GM21723 (cell line): ENCODE measurements at regions not wholly inside any gene's neighbourhood (a gene's known extent, or its start where the extent isn't known, plus 50 kb on each side); places are given as distances from the start of the nearest gene placed in this dataset.

Experiments
- ATAC-seq: cut with Tn5 transposase; IDR thresholded peaks from one replicate; pipeline ENCODE4 v1.9.1; 2021; ENCODE audit warnings: mild to moderate bottlenecking, moderate library complexity; ENCODE audit not compliant: unreplicated experiment

DNA sequence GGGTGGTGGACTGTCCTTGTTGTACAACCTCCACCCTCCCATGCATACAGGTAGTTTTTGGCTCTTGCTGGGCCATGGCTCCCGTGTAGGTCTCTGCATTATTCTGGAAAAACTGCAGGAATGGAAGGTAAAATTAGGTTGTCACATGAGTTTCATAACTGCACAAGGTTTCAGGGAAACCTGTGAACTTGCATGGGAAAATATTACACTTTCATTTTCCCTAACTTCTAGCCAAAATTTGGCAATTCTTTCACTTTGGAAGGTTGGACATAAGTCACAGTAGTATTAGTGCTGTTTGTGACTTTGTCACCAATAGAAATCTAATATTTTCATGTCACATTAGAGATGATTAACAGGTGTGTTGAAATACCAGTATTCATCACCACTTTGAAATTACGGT is 118.1 kb upstream of the MGAT5 start:
- ATAC-seq: no peak

DNA sequence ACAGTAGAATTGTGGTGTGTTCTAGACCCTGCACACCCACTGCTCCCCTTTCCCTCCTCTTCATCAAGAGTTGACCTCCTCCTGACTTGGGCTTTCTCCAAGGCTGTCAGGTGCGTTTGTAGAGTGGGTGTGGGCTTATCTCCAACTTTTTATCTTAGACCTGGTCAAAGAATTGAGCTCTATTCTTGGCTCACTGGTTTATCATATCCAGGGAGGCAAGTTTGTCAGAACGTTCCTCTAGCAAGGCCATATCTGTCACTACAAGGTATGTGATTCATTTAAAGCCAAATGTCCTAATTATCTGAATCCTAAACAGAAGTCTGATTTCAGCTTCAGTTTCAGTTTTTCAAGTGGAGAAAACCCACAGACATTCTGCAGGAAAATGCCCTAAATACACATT is 117.1 kb upstream of the MGAT5 start:
- ATAC-seq: no peak

DNA sequence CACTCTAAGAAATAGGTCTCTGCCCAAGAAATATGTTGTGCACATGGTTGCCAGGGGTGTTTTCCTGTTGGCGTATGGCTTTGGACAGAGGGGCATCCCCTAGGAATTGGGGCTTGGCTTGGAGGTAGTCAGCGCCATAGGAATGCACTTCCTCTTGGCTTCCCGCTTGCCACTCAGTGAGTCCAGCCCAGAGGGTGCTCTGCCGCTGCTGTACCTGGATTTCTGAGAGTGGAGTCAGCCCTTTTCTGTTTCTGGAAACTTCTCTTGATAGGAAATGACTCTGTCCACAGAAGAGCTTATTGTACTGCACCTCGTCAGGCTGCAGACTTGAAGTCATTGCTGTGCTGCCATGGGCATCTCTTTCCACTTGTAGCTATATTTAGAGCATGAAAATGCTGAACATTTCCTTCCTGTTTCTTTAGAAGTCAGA is 116.7 kb upstream of the MGAT5 start:
- no peak for ATAC-seq

DNA sequence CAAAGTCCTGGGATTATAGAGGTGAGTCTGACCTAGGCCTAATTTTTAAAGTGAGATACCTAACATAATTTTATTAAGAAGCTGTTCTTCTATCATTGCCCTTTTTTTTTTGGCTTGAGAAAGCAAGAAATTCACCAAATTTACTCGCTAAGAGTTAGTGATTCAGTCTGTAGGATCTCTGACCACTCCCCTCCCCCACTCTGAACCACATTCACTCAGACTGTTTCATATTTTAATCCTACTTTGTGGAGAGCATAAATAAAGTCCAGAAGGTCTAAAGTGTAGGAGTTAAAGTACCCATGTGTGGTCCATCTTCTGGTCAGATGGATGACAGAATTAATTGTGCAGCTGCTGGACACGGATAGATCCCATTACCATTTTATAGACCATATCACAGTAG is 115.8 kb upstream of the MGAT5 start:
- no peak for ATAC-seq

DNA sequence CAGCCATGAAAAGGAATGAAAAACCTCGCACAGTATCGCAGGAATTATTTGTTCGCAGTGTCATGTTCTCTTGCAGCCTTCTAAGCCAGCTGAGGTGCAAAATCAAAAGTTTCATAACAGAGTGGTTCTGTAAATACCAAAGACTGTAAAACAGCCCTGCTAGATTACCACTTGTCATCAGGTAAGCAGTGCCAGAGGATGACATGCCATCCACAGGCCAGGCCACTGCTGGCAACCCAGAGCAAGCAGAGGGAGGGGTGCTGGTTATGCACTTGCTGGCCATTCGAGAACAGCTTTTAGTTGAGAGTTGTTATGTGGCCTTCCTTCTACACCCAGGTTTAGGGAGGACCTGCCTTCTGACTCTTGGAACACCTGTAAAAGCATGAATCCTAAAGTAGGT is 114.3 kb upstream of the MGAT5 start:
- ATAC-seq: no peak

DNA sequence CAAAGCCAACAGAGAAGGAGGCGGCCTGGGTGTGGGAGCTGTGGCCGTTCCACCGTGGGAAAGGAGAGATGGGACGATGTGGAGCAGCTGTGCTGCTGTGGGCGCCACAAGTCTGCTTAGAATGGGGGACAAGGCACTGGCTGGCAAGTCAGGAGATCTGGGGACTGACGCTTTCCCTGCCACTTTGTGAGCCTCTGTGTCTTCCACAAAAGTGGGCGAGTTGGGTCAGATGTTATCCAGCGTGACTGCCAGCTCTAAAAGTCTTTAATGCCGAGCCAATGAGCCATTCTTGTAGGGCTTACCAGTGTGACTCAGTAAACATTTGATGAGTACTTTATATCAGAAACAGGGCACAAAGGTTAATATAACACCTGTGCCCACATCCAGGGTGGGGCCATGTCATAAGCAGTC is 113.6 kb upstream of the MGAT5 start:
- no peak for ATAC-seq

DNA sequence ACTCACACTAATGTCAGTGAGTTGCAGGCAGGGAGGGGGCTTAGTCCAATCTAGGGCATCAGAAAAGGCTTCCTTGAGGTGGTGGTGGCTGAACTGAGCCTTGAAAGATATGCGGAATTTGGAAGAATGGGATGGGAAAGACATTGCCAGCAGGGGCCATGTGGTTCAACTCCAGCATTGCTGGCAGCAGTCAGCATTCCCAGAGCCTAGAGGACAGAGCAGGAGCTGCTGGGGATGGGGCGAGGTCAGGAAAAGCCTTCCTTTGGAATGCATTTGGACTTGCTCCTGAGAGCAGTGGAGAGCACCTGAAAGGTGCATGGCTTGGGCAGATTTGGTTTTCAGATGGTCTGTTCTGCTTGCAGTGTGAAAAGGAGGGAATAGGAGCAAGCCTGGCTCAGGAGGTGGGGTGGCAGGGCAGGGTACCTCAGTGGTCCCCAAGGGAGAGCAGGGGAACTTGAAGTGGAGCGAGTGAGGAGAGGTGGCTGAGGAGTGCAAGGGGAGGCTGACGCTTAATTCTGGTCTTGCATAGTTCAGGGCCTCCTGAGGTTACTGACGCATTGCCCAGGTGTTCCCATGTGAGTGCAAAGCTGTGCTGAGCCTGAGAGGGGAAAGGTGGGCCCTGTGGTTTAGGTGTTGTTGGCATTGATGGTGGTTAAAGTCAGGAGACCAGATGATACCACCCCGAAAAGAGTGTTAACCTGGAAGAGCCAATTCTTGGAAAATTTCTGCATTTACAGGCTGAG is 112.1 kb upstream of the MGAT5 start:
- no peak for ATAC-seq

DNA sequence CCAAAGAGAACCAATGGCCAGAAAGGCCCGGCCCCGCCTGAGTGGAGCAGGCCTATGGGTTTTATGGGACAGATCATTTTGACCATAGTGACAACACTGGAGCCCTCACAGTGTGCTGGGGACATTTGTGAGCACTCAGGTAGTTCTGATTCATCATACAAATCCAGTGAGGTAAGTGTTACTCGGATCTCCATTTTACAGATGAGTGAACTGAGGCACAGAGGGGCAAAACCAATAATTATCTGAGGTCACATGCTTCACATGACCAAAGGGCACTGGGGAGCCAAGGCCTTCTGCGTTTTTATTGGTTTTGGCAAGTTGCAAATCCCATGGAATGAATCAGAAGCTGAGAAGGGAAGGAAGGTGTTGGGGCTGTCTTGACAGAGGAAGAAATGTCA is 111.5 kb upstream of the MGAT5 start:
- ATAC-seq: no peak

DNA sequence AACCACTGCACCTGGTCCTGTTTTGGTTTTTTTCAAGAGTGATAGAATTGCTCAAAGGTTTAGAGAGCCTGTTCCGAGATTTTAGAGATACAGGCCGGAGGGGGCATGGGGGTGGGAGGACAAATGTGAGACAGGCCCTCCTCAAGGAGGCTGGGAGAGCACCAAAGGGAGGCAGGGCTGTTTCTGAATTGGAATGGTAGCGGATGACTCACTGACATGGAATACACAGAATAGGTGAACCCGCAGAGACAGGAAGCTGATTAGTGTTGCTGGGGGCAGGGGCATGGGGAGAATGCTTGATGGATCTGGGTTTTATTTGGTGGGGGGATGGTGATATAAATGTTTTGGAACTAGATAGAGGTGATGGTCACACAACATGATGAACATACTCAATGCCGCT is 111.0 kb upstream of the MGAT5 start:
- no peak for ATAC-seq

DNA sequence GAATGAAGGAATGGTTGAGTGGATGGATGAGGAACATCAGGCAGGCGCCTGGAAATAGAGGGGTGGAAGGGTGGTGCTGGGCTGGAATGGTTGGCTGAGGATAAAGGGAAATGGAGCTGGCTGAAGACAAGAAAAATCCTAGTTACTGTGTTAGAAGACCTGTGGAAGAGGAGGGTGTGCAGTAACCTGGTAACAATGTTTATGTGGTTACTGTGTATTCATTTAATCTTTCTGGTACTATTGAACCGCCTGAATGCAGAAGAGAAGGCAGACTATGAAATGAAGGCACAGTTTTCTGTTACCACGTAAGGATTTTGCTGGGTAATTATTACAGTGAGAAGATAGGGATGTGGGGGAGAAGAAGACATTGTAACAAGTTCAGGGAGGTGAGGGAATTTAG is 110.3 kb upstream of the MGAT5 start:
- no peak for ATAC-seq

DNA sequence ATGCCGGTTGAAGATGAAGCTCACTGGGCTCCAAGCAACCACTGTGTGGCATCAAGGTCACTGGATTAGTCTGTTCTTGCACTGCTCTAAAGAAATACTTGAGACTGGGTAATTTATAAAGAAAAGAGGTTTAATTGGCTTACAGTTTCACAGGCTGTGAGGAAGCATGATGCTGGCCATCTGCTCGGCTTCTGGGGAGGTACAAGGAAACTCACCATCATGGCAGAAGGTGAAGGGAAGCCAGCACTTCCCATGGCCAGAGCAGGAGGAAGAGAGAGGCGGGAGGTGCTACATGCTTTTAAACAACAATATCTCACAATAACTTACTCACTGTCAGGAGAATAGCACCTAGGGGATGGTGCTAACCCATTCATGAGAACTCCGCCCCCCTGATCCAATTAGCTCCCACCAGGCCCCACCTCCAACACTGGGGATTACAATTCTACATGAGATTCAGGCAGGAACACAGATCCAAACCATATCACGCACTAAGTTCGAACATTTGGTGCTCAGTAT is 109.7 kb upstream of the MGAT5 start:
- no peak for ATAC-seq

DNA sequence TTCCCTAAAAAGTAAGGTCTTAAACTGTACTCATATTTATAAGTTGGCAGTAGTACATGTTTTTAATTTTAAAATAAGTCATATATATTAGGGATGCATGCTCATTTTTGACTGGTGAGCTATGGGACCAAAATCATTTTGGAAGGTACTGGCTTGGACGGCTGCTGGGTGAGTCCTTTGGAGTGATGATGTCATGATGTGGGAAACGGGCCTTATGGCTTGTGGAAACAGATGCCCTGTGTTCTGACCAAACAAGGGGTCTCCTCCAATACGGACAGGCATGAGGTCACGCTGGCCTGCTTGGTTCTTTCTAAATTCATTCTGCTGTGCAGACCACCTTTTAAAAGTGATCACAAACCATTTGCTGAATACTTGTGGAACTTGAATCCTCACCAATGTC is 109.2 kb upstream of the MGAT5 start:
- ATAC-seq: no peak

DNA sequence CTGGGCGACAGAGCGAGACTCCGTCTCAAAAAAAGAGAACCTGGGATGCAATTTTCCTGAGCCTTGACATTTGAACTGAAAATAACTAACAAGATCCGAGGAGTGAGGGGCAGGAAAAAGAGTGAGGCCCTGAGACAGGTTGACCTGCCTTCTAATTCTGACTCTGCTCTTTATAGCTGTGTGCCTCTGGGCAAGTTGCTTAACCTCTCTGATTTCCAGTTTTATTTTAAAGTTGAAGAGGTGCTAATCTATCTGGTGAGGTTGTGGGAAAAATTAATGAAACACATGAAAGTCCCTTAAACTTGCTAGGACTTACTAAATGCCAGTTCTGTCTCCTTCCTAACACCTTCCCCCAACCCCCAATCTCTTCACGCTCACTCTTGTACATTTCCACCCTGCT is 108.4 kb upstream of the MGAT5 start:
- ATAC-seq: no peak

DNA sequence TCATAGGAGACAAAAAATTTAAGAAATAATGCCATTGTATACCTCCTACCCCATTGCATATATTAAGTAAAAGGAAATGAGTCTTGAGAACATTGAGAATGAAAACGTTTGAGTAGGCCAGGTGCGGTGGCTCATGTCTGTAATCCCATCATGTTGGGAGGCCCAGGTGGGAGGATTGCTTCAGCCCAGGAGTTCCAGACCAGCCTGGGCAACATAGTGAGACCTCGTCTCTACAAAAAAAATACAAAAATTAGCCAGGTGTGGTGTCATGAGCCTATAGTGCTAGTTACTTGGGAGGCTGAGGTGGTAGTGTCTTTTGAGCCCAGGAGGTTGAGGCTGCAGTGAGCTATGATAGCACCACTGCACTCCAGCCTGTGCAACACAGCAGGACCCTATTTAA is 107.7 kb upstream of the MGAT5 start:
- ATAC-seq: no peak

DNA sequence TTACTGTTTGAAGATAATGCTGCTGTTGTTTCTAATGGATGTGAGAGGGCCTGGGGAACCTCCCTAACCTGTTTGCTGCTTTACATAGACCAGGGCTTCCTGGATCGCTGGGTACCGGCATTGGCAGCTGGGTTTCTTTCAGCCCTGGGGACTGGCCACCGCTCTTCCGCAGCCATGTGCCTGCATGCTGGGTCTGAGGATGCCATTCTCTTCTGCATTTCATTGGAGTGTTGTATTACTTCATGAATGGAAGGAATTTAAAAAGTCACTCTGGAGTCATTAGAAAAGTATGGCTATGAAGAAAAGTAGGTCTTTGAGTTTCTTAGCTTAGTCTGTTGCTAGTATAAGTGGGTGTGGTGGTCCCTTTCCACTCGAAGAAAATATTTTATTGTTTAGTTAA is 107.3 kb upstream of the MGAT5 start:
- no peak for ATAC-seq

DNA sequence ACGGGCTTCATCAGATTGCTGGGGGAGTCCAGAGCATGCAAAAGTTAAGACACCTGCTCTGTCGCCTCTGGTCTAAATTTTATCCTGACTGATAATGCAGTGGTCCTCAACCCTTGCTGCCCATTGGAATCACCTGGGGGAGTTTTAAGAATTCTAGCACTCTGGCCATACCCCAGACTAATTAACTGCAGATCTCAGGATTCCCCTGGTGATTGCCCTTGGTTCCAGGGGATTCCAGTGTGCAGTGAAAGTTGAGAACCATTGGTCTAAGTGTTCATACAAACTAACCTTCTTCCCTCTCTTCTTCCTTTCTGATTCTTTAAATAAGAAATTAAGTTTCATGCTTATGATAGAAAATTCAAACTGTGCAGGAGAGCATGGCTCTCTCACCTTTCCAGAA is 105.7 kb upstream of the MGAT5 start:
- no peak for ATAC-seq

DNA sequence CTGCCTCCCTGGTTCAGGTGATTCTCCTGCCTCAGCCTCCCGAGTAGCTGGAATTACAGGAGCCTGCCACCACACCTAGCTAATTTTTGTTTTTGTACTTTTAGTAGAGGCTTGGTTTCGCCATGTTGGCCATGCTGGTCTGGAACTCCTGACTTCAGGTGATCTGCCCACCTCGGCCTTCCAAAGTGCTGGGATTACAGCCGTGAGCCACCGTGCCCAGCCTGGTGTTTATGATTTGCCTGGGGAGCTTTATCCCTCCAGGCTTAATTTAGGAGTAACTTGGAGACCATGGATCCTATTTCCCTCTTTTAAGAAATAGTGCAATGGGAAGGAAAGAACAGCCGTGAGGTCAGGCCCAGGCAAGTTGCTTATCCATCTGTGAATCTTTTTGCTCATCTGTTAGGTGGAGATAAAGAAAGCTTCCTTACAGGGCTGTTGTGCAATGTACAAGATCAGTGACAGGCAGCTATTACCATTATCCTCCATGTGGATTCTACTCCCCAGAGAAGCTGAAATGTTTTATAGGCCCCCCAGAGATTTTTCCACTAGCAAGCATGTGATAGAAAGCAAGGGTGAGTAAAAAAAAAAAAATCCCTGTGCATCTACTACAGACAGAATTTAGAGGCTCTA is 104.9 kb upstream of the MGAT5 start:
- no peak for ATAC-seq

DNA sequence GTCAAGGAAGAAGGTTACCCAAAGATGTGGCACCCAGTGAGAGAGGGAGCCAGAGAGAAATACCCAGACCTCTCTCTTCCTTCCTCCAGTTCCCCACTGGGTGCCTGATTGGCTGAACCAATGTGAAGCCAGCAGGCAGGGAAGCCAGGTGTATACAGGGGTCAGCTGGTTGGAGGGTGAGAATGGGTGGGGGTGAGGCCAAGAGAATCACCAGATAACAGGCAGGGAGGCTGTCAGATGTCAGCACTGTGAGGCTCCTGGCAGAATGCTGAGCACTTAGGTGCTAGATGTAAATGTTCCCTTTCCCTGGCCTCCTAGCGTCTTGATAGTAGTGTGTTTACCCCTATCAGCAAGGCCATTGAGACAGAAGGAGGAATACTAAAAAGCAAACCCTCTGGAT is 104.0 kb upstream of the MGAT5 start:
- ATAC-seq: no peak

DNA sequence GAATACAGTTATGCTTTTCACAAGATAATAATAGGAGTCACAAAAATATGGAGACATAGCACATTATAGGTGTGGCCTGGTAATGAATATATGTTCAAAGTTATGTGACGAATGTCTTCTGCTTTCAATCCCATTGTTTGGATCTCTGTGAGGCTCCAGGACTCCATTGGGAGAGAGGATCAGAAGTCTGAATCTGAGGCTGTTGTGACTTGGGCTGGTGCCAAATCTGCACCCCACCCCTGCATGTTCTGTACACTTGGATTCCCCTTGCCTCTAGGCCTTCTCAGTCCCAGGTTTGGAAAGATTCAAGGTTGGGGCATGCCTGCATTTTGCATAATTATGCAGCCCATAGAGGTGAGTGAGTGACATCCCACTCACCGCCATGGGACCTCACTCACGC is 103.1 kb upstream of the MGAT5 start:
- no peak for ATAC-seq

DNA sequence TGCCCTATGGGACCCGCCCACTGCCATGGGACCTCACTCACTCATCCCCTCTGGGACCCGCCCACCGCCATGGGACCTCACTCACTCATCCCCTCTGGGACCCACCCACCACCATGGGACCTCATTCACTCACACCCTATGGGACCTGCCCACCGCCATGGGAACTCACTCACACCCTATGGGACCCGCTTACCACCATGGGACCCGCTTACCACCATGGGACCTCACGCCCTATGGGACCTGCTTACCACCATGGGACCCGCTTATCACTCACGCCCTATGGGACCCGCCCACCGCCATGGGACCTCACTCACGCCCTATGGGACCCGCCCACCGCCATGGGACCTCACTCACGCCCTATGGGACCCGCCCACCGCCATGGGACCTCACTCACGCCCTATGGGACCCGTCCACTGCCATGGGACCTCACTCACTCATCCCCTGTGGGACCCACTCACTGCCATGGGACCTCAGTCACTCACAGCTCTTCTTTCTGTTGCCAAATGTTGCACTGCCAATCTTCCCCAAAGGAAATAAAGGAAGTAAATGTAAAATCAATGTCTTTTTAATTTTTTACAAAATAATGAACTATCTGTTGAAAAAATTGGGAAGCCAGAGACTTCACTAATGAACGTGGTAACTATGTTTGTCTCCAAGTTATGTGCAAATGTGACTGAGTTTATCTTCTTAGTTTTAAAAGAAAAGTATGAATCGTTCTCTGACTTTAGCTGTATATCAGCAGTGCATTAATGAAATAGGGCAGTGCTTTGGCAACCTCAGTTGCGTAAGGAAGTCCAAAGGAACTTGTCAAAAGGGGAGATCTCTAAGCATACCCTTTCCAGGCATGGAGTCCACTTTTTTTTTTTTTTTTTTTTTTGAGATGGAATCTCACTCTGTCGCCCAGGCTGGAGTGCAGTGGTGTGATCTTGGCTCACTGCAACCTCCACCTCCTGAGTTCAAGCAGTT is 101.5 kb upstream of the MGAT5 start:
- no peak for ATAC-seq

DNA sequence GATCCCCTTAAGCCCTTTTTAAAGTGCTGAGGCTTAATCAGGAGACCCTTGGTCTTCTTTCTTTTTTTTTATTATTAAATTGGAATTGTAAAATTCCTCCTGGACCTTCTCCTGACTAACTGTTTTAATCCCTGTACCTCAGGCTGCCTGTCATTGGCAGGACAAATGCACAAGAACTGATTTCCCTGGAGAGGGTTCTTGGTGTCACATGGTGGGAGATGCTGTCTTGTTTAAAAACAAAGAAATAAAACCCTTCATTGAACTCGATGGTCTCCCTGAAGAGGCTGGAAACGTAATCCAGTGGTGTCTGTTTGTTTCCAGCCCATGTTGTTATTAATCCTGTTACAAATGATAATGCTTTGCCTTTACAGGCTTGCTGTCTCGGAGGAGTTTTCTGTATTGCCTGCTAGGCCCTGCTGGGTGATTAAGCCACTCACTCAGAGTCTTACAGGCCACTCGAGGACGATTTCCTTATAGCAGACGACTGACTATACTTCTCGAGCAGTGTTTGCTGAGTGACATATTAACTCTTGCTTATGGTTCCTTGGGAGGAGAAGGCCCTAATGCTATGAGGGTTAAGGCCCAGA is 100.5 kb upstream of the MGAT5 start:
- no peak for ATAC-seq
